GM21786 (cell line): ENCODE measurements at regions not wholly inside any gene's neighbourhood (a gene's known extent, or its start where the extent isn't known, plus 50 kb on each side); places are given as distances from the start of the nearest gene placed in this dataset.

Experiments used
- ATAC-seq: cut with Tn5 transposase; IDR thresholded peaks from one replicate; pipeline ENCODE4 v1.9.1; 2021; ENCODE audit not compliant: unreplicated experiment

GRCh38 chr2:84290537-84290936 lies 168.5 kb downstream of the SUCLG1 start:
- no peak for ATAC-seq

DNA sequence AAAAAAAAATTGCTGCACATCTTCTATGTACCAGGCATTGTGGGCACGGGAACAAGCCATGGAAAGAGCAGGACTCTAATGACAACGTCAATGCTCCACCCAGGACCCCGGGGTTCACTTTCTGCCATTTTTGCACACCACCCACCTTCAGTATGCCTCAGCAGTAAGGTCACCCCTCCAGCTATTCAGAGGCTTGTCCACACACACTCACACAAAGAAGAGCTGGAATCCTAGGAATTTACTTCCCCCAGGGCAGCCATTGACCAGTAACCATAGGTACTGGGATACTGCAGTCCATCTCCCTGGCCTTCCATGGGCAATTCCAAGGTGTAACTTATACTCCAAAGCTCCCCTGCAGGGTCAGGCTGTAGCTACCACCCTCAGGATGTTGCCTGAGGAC lies 170.8 kb downstream of the SUCLG1 start:
- ATAC-seq = no peak

- no peak for ATAC-seq
These were observed 172.2 kb downstream of the SUCLG1 start for GRCh38 chr2:84286878-84287277.

- ATAC-seq = no peak
These were observed 173.9 kb downstream of the SUCLG1 start for GRCh38 chr2:84285056-84285747.

DNA sequence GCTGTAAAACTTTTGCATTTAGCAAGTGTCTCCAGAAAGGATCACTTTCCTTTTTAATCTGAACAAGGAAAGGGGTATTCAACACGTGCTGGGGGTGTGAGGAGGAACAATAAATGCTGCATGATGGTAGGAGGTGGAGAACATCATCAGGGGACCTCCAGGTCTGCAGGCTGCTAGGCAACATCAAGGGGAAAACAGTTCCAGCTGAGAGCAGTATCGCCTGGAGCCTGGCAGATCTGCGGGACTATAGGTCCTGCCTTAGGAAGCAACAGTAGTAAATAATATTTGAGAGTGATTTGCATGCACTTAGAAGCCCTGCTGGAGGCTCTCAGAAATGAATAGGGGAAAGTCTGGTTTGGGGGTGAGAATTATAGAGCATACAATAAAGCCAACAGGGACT lies 175.6 kb downstream of the SUCLG1 start:
- no peak for ATAC-seq

- ATAC-seq = no peak
These were observed 177.6 kb downstream of the SUCLG1 start for GRCh38 chr2:84281510-84281909.

DNA sequence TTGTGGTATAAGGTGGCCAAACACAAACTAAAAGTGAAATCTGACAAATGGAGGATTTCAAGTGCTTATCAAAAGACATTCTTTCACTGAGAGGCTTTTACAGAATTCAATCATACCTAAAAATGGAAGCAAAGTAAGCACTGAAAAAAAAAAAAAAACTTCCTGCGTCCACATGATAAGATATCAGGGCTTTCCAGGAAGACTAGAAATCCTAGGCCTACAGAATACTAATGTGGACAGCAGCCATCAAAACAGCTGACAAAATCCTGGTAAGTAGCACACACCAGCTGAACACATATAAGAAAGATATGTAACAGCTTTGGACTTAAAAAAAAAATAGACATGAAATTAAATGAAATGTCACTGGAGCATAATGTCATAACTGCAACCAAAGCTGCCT lies 178.2 kb downstream of the SUCLG1 start:
- ATAC-seq = no peak

GRCh38 chr2:84278386-84278785 lies 180.7 kb downstream of the SUCLG1 start:
- ATAC-seq = no peak

- ATAC-seq = no peak
These were observed 182.4 kb downstream of the SUCLG1 start for GRCh38 chr2:84276590-84277255.

DNA sequence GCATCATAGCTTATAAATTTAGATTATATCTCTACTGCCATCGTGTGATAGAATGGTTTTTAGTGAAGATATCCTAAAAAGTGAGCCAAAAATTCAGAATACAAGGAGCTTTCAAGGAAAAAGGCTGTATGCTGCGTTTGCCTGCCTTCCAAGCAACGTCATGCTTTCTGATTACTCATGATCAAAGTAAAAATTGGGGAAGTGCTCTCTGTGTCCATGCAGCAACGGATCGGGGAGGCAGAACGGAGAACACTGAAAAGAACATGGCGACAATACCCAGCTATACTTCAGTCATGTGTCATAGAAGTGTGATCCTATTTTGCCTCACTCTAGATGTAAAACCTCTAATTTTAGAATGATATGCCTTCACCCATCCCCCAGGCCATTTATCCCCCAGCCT lies 185.7 kb downstream of the SUCLG1 start:
- no peak for ATAC-seq

- ATAC-seq = no peak
These were observed 187.1 kb downstream of the SUCLG1 start for GRCh38 chr2:84271977-84272376.

DNA sequence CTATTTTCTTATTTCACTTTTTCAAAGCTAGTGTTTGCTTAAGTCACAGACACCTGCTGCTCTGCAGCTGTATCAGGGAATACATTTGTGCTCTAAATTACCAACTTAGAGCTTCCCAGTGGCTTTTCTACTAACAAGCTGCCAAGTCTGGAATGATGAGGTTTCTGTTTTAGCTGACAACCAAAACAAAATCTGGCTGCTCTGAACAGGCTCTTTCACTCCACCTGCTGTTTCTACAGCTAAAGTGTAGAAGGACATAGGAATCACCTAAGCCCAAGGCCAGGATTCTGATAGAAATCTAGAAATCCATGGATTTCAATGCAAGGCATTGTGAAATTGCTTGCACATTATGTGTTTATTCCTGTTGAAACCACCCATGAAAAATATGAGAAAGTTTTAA lies 201.2 kb downstream of the SUCLG1 start:
- ATAC-seq = no peak

DNA sequence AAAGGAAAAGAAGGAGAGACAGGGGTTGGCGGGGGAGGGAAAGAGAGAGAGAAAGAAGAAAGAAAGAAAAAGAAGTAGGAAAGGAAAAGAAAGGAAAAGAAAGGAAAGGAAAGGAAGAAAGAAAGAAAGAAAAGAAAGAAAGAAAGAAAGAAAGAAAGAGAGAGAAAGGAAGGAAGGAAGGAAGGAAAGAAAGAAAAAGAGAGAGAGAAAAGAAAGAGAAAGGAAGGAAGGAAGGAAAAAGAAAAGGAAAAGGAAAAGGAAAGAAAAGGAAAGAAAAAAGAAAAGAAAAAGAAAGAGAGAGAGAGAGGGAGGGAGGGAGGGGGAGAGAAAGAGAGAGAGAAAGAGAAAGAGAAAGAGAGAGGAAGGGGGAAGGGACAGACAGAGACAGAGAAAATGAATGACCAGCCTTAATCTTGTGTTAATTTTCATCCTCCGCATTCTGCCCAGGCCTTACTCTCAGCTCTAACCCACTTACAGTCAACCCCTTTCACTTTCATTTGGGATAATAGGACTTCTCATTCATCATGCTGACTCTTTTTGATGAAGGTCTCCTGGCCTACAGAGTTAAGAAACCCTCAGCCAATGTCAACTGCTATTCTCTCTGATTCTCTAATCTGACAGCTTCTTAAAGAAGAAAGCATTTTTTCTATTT lies 207.3 kb downstream of the SUCLG1 start:
- ATAC-seq = no peak

GRCh38 chr2:84249140-84249539 lies 209.9 kb downstream of the SUCLG1 start:
- no peak for ATAC-seq

DNA sequence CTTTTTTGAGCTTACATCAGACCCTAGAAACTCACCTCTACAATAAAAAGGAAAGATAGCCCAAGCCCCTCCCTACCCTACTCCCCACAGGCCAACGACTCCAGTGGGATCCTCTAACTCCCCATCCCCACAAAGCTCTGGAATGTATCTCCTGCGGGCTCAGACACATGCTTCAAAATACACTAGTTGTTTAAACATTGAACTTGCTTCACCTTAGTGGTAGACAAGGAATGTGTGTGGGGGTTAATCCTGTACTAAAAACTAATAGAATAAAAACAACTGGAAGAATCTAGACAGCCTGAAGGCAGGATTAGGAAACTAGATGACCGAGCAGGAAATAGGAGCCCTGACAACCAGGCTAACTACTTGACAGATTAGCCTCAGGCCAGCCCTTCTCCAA lies 211.5 kb downstream of the SUCLG1 start:
- ATAC-seq = no peak

GRCh38 chr2:84243788-84244733 lies 215.0 kb downstream of the SUCLG1 start:
- ATAC-seq = no peak

- ATAC-seq = no peak
These were observed 220.2 kb downstream of the SUCLG1 start for GRCh38 chr2:84238907-84239306.

DNA sequence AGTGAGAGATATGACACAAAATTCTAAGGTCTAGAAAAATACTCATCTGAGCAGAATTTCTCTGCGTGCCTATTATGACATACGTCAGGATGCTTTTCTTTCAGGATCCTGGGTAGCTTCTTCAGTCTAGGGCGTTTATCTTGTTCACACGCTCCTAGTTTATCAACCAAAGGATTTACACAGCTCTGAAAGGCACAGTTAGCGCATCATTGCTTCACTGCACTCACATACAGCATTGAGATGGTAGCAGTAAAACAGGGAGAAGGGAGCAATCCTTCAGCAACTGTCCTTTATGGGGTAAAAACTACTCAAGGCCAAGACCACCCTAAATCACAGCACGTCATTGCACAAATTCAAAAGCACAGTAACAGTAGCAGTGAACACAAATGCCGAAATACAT lies 222.8 kb downstream of the SUCLG1 start:
- no peak for ATAC-seq

- ATAC-seq = no peak
These were observed 225.0 kb downstream of the SUCLG1 start for GRCh38 chr2:84234103-84234502.

DNA sequence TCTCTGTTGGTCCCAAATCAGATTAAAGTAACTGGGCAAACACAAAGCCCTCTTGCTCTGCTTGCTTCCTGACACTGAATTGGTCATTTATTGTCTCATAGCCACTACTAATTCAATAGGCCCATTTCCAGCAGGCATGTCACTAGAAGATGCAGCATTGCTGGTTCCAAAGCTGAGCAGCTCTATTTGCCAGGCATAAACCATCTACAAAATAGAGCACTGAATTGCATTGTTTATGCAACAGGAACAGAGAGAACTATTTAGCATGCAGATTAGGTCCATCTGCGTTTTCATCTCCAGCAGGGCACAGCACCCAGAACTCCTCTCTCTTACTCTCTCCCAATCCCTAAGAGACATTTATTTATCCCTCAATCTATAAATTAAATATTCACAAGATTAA lies 227.6 kb downstream of the SUCLG1 start:
- no peak for ATAC-seq

DNA sequence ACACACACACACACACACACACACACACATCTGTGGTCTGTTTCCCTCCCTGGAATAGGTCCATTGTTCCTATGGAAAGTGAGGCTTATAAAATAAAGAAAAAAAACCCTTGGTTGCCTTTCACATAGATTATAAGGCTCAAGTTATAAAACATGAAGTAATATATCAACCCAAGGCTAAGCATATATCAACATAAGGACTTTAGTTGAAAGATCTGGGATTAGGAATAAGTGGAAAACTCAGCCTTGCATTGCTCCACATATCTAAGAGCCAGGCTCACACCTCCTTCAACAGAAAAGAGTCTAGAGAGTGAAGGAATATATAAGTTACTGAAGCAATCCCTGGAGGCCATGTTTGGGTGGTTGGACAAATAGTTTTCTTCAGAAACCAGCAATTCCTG lies 235.0 kb downstream of the SUCLG1 start:
- ATAC-seq = no peak
